HEK293 (cell line): ENCODE measurements at regions not wholly inside any gene's neighbourhood (a gene's known extent, or its start where the extent isn't known, plus 50 kb on each side); places are given as distances from the start of the nearest gene placed in this dataset.

Experiments
- CTCF ChIA-PET: fragments of 350-600 bp; formaldehyde crosslinking; extraction: SDS; loops from one replicate; lab custom pipeline; 2021; ENCODE audit warnings: antibody characterized with exemption; lab: Yijun Ruan, JAX
- POLR2A ChIA-PET: fragments of 300-600 bp; formaldehyde crosslinking; extraction: SDS; loops from one replicate; lab custom pipeline; 2020; ENCODE audit warnings: antibody characterized with exemption, inconsistent platforms; lab: Yijun Ruan, JAX
- H3K27ac ChIP-seq: fragments of 200-500 bp; sonication (Bioruptor generic); 2 replicates; pipeline ENCODE4 v1.5.1; 2014; ENCODE audit warnings: low read depth, low read length, control low read depth, inconsistent platforms; ENCODE audit errors: extremely low read depth
- H3K36me3 ChIP-seq, 2 experiments: fragments of 200-500 bp in 1 of 2; sonication (Bioruptor generic) in 1 of 2; 1 replicate in 1 of 2; 2 replicates in 1 of 2; pipeline ENCODE4 v1.5.1; 2014 to 2017; ENCODE audit warnings: inconsistent platforms in 2 of 2, low read length in 2 of 2; ENCODE audit not compliant: control insufficient read depth in 2 of 2, insufficient read depth in 1 of 2
- H3K4me1 ChIP-seq: fragments of 200-500 bp; sonication (Bioruptor generic); 2 replicates; pipeline ENCODE4 v1.5.1; 2014; ENCODE audit warnings: mild to moderate bottlenecking, low read length, inconsistent platforms; ENCODE audit not compliant: control insufficient read depth, insufficient read depth
- H3K4me3 ChIP-seq: 2 replicates; pipeline ENCODE4 v1.5.1; 2011; ENCODE audit warnings: low read depth, mild to moderate bottlenecking, control low read depth, low read length, moderate library complexity
- H3K9me3 ChIP-seq: fragments of 200-500 bp; sonication (Bioruptor generic); 2 replicates; pipeline ENCODE4 v1.5.1; 2014; ENCODE audit warnings: low read depth, low read length, inconsistent platforms; ENCODE audit not compliant: control insufficient read depth, insufficient read depth
- GLI2 ChIP-seq: fragments of 450-650 bp; formaldehyde crosslinking; IDR thresholded peaks from 2 replicates; pipeline ENCODE4; 2017; ENCODE audit warnings: missing biosample characterization, missing genetic modification characterization, low read depth, borderline replicate concordance
- GLI4 ChIP-seq: fragments of 450-650 bp; formaldehyde crosslinking; IDR thresholded peaks from 2 replicates; pipeline ENCODE4 v1.5.1; 2016; ENCODE audit warnings: missing biosample characterization, missing genetic modification characterization
- GLIS2 ChIP-seq: fragments of 450-650 bp; formaldehyde crosslinking; IDR thresholded peaks from 2 replicates; pipeline ENCODE4 v1.5.1; 2016; ENCODE audit warnings: missing biosample characterization, missing genetic modification characterization
- INSM2 ChIP-seq: fragments of 450-650 bp; formaldehyde crosslinking; IDR thresholded peaks from 2 replicates; pipeline ENCODE4 v1.5.1; 2016; ENCODE audit warnings: missing biosample characterization, missing genetic modification characterization
- SETDB1 ChIP-seq: IDR thresholded peaks from one replicate; pipeline ENCODE4 v1.6.1; 2017; ENCODE audit warnings: mild to moderate bottlenecking, low read length, moderate library complexity, mixed read lengths; ENCODE audit not compliant: insufficient read length
- YY1 ChIP-seq: fragments of 450-650 bp; formaldehyde crosslinking; IDR thresholded peaks from 2 replicates; pipeline ENCODE4 v1.5.1; 2018; ENCODE audit warnings: missing biosample characterization, missing genetic modification characterization
- ZBTB17 ChIP-seq: fragments of 450-650 bp; formaldehyde crosslinking; IDR thresholded peaks from 2 replicates; pipeline ENCODE4 v1.5.1; 2016; ENCODE audit warnings: missing biosample characterization, missing genetic modification characterization
- ZBTB6 ChIP-seq: fragments of 450-650 bp; formaldehyde crosslinking; IDR thresholded peaks from 2 replicates; pipeline ENCODE4 v1.5.1; 2017; ENCODE audit warnings: missing biosample characterization, missing genetic modification characterization
- ZIC2 ChIP-seq: fragments of 450-650 bp; formaldehyde crosslinking; IDR thresholded peaks from 2 replicates; pipeline ENCODE4 v1.5.1; 2016; ENCODE audit warnings: missing biosample characterization, missing genetic modification characterization
- ZNF175 ChIP-seq: fragments of 450-650 bp; formaldehyde crosslinking; IDR thresholded peaks from 2 replicates; pipeline ENCODE4 v1.5.1; 2016; ENCODE audit warnings: missing biosample characterization, missing genetic modification characterization
- ZNF24 ChIP-seq: fragments of 450-650 bp; formaldehyde crosslinking; IDR thresholded peaks from 2 replicates; pipeline ENCODE4 v1.5.1; 2016; ENCODE audit warnings: missing biosample characterization, missing genetic modification characterization
- ZNF26 ChIP-seq: fragments of 450-650 bp; formaldehyde crosslinking; IDR thresholded peaks from 2 replicates; pipeline ENCODE4 v1.5.1; 2016; ENCODE audit warnings: missing biosample characterization, missing genetic modification characterization
- ZNF274 ChIP-seq, 2 experiments: fragments of 200-500 bp in 1 of 2; fragments of 450-650 bp in 1 of 2; sonication (Bioruptor generic) in 1 of 2; formaldehyde crosslinking in 1 of 2; IDR thresholded peaks; 2 replicates each; pipeline versions ENCODE4 v1.5.1 to v1.6.1; 2014 to 2016; ENCODE audit warnings: borderline replicate concordance in 1 of 2, inconsistent platforms in 1 of 2, low read length in 1 of 2, missing biosample characterization in 1 of 2, missing genetic modification characterization in 1 of 2
- ZNF341 ChIP-seq: fragments of 450-650 bp; formaldehyde crosslinking; IDR thresholded peaks from 2 replicates; pipeline ENCODE4; 2016; ENCODE audit warnings: low read depth, missing biosample characterization, missing genetic modification characterization
- ZNF423 ChIP-seq: fragments of 450-650 bp; formaldehyde crosslinking; IDR thresholded peaks from 2 replicates; pipeline ENCODE4 v1.5.1; 2016; ENCODE audit warnings: missing biosample characterization, missing genetic modification characterization
- ZNF501 ChIP-seq: fragments of 450-650 bp; formaldehyde crosslinking; IDR thresholded peaks from 2 replicates; pipeline ENCODE4 v1.5.1; 2016; ENCODE audit warnings: missing biosample characterization, missing genetic modification characterization
- ZNF513 ChIP-seq: fragments of 450-650 bp; IDR thresholded peaks from 2 replicates; pipeline ENCODE4 v1.5.1; 2018; ENCODE audit warnings: missing biosample characterization, missing genetic modification characterization
- ZNF529 ChIP-seq: fragments of 450-650 bp; formaldehyde crosslinking; IDR thresholded peaks from 2 replicates; pipeline ENCODE4 v1.5.1; 2017; ENCODE audit warnings: missing genetic modification characterization, missing biosample characterization; ENCODE audit not compliant: insufficient replicate concordance
- ZNF747 ChIP-seq: fragments of 450-650 bp; formaldehyde crosslinking; IDR thresholded peaks from 2 replicates; pipeline ENCODE4 v1.5.1; 2016; ENCODE audit warnings: missing biosample characterization, missing genetic modification characterization
- ZNF792 ChIP-seq: fragments of 450-650 bp; formaldehyde crosslinking; IDR thresholded peaks from 2 replicates; pipeline ENCODE4 v1.5.1; 2016; ENCODE audit warnings: missing biosample characterization, missing genetic modification characterization
- ZSCAN30 ChIP-seq: fragments of 450-650 bp; IDR thresholded peaks from 2 replicates; pipeline ENCODE4 v1.5.1; 2018; ENCODE audit warnings: missing biosample characterization, mild to moderate bottlenecking, missing genetic modification characterization, moderate library complexity

- POLR2A ChIA-PET, result no interaction called here
- TF ChIP-seq ZNF423 (tag by site-specific recombination) (no peak), GLI4 (tag by site-specific recombination) (no peak), SETDB1 (no peak), ZNF513 (tag by site-specific recombination) (no peak), INSM2 (tag by site-specific recombination) (no peak), GLIS2 (tag by site-specific recombination) (no peak), GLI2 (tag by site-specific recombination) (no peak), ZNF24 (tag by site-specific recombination) (no peak), ZBTB17 (no peak), ZNF341 (tag by site-specific recombination) (no peak)
- CTCF ChIA-PET, result no interaction called here
These were observed 323.3 kb upstream of the ZMIZ1 start for GRCh38 chr10:78745441-78745840.

GRCh38 chr10:78746155-78746763 lies 322.5 kb upstream of the ZMIZ1 start:
- Histone ChIP-seq H3K36me3 (no peaks in the 10 kb centered on the region), H3K4me3 (no peak overlapping the region), H3K9me3 (no peaks in the 10 kb centered on the region), H3K4me1 (0 out of 2 replicates have a peak, but pooled peaks cover 3% of the 10 kb centered on the region), H3K27ac (no peak overlapping the region)
- ChIA-PET CTCF (no interaction called here), POLR2A (no interaction called here)
- TF ChIP-seq ZNF529 (tag by site-specific recombination) (no peak), ZIC2 (peak; percentile 91)

More at GRCh38 chr10:78745441-78745840, 323.3 kb upstream of the ZMIZ1 start:
- no peaks in the 10 kb centered on the region for H3K36me3 ChIP-seq
- no peaks in the 10 kb centered on the region for H3K9me3 ChIP-seq
- H3K27ac ChIP-seq, result no peak overlapping the region
- H3K4me3 ChIP-seq, result no peak overlapping the region
- 0 out of 2 replicates have a peak, but pooled peaks cover 3% of the 10 kb centered on the region for H3K4me1 ChIP-seq

GRCh38 chr10:78747401-78748234 lies 321.1 kb upstream of the ZMIZ1 start:
- H3K36me3 ChIP-seq, result no peaks in the 10 kb centered on the region
- TF ChIP-seq ZSCAN30 (tag by site-specific recombination) (no peak), ZNF26 (tag by site-specific recombination) (no peak), ZNF274 (IDR thresholded peaks at IDR 0.05; ENCODE audit: low read length) (no peak), ZNF274 (tag by site-specific recombination; IDR thresholded peaks at IDR 0.05; ENCODE audit: borderline replicate concordance) (no peak), ZNF501 (tag by site-specific recombination) (no peak), ZNF792 (tag by site-specific recombination) (no peak), ZNF747 (no peak), ZBTB6 (no peak), ZNF175 (tag by site-specific recombination) (no peak), YY1 (tag by site-specific recombination) (no peak)

More at GRCh38 chr10:78747401-78748234, 321.1 kb upstream of the ZMIZ1 start:
- POLR2A ChIA-PET, result no interaction called here
- Histone ChIP-seq H3K27ac (no peak overlapping the region), H3K9me3 (no peaks in the 10 kb centered on the region), H3K4me1 (0 out of 2 replicates have a peak, but pooled peaks cover 3% of the 10 kb centered on the region), H3K4me3 (no peak overlapping the region)
- CTCF ChIA-PET, result interaction anchor here (0.7 kb wide), 1 partner anchor 12 kb away, joined by 3 read pairs; no protein-coding TSS in a partner anchor
